ENCODE measurements at regions not wholly inside any gene's neighbourhood (a gene's known extent, or its start where the extent isn't known, plus 50 kb on each side); places are given as distances from the start of the nearest gene placed in this dataset.
"Not testable (repeated sequence)": the region's sequence is repeated elsewhere in the genome, so short reads cannot be mapped to it uniquely, and the experiment has no call there.

GRCh38 chr11:19627566-19627965, 85.1 kb upstream of the NAV2 start:
- no peak for DNase-seq (ENCODE audit: low read depth in 2 of 2)

GRCh38 chr11:19625438-19625837, 87.2 kb upstream of the NAV2 start:
- no peak for DNase-seq (ENCODE audit: low read depth in 2 of 2)

- DNase-seq (ENCODE audit: low read depth in 2 of 2), result no peak
Observed at GRCh38 chr11:19617696-19618523, 94.7 kb upstream of the NAV2 start.

- DNase-seq (ENCODE audit: low read depth in 2 of 2), result no peak
Observed at GRCh38 chr11:19615341-19616183, 97.1 kb upstream of the NAV2 start.

GRCh38 chr11:19614370-19614940, 98.2 kb upstream of the NAV2 start:
- DNase-seq (ENCODE audit: low read depth in 2 of 2), result no peak

- not testable (repeated sequence) for DNase-seq (ENCODE audit: low read depth in 2 of 2)
Observed at GRCh38 chr11:19612025-19612424, 100.6 kb upstream of the NAV2 start.

- DNase-seq (ENCODE audit: low read depth in 2 of 2), result no peak
Observed at GRCh38 chr11:19607656-19608360, 104.8 kb upstream of the NAV2 start.

GRCh38 chr11:19606856-19607655, 105.6 kb upstream of the NAV2 start:
- no peak for DNase-seq (ENCODE audit: low read depth in 2 of 2)

GRCh38 chr11:19605520-19606371, 106.9 kb upstream of the NAV2 start:
- no peak for DNase-seq (ENCODE audit: low read depth in 2 of 2)

GRCh38 chr11:19604679-19605375, 107.8 kb upstream of the NAV2 start:
- no peak for DNase-seq (ENCODE audit: low read depth in 2 of 2)

GRCh38 chr11:19603771-19604170, 108.9 kb upstream of the NAV2 start:
- no peak for DNase-seq (ENCODE audit: low read depth in 2 of 2)

- no peak for DNase-seq (ENCODE audit: low read depth in 2 of 2)
Observed at GRCh38 chr11:19602891-19603290, 109.7 kb upstream of the NAV2 start.

GRCh38 chr11:19602406-19602805, 110.2 kb upstream of the NAV2 start:
- DNase-seq (ENCODE audit: low read depth in 2 of 2), result no peak

GRCh38 chr11:19601235-19601634, 111.4 kb upstream of the NAV2 start:
- no peak for DNase-seq (ENCODE audit: low read depth in 2 of 2)

GRCh38 chr11:19599681-19600080, 113.0 kb upstream of the NAV2 start:
- no peak for DNase-seq (ENCODE audit: low read depth in 2 of 2)

GRCh38 chr11:19598876-19599486, 113.7 kb upstream of the NAV2 start:
- no peak for DNase-seq (ENCODE audit: low read depth in 2 of 2)

GRCh38 chr11:19598456-19598855, 114.2 kb upstream of the NAV2 start:
- no peak for DNase-seq (ENCODE audit: low read depth in 2 of 2)

GRCh38 chr11:19597876-19598275, 114.8 kb upstream of the NAV2 start:
- DNase-seq (ENCODE audit: low read depth in 2 of 2), result no peak

- DNase-seq (ENCODE audit: low read depth in 2 of 2), result no peak
Observed at GRCh38 chr11:19597206-19597605, 115.4 kb upstream of the NAV2 start.

All from stimulated activated CD8-positive, alpha-beta memory T cell treated with anti-CD3 and anti-CD28 coated beads, Interleukin-7, amount 100 ng/mL, for 1 hour (primary cell).